Astrocyte of the spinal cord (primary cell): ENCODE measurements at regions not wholly inside any gene's neighbourhood (a gene's known extent, or its start where the extent isn't known, plus 50 kb on each side); places are given as distances from the start of the nearest gene placed in this dataset.
A peak's percentile ranks its signal among the peaks of the same experiment; 100 is the strongest.

Experiments
- DNase-seq: peaks from one replicate; pipeline ENCODE4 v3.0.0; 2011; ENCODE audit warnings: low read depth, low spot score
- H3K4me3 ChIP-seq: 2 replicates; pipeline ENCODE4 v1.5.1; 2011; ENCODE audit warnings: low read depth, mild to moderate bottlenecking, low read length, moderate library complexity
- in situ Hi-C: cut with HindIII; loops from 2 replicates; pipeline ENCODE4 v1.10.0; 2017; ENCODE audit warnings: low sequenced_read_pairs
- TF ChIP-seq, protein P1 (sequence below): IDR thresholded peaks from 2 replicates; pipeline ENCODE4 v1.5.1; 2012; ENCODE audit warnings: low read depth, mild to moderate bottlenecking, low read length, inconsistent platforms

DNA sequence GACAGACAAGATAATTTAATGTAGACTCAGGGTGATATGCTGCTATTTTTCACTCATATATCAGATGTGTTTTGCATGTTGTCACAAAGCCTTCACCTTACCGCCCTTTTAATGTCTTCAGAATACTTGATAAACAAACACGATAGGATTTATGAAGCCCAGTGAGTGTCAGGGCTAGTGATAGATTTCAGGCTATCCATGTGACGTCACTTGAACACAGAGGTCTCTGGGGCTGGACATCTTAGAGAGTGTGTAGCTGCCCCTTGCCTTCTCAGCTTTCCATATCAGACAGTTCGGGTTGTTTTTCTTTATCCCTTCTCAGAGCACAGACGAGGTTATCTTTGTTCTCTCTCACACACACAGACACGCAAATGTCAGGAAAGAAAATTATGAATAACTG is 105.3 kb upstream of the GSC start:
- in situ Hi-C loops, result no loop called here
- DNase-seq, result no peak
- H3K4me3 ChIP-seq, result no peak overlapping the region
- TF ChIP-seq, protein P1, sequence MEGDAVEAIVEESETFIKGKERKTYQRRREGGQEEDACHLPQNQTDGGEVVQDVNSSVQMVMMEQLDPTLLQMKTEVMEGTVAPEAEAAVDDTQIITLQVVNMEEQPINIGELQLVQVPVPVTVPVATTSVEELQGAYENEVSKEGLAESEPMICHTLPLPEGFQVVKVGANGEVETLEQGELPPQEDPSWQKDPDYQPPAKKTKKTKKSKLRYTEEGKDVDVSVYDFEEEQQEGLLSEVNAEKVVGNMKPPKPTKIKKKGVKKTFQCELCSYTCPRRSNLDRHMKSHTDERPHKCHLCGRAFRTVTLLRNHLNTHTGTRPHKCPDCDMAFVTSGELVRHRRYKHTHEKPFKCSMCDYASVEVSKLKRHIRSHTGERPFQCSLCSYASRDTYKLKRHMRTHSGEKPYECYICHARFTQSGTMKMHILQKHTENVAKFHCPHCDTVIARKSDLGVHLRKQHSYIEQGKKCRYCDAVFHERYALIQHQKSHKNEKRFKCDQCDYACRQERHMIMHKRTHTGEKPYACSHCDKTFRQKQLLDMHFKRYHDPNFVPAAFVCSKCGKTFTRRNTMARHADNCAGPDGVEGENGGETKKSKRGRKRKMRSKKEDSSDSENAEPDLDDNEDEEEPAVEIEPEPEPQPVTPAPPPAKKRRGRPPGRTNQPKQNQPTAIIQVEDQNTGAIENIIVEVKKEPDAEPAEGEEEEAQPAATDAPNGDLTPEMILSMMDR, result no peak

DNA sequence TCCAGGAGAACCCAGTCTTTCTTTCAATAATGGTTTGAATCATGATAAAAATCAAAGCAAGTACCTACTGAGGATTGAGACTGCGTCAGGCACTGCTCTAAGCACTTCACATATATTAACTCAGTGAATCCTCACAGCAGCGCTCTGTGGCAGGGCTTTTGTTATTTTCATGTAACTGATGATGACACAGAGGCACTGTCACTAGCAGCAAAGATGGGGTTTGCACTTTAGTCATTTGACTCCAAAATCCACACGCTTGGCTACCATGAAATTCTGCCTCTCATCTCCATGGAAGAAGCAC is 98.8 kb upstream of the GSC start:
- no peak overlapping the region for H3K4me3 ChIP-seq
- DNase-seq, result no peak
- TF ChIP-seq, protein P1, result no peak
- in situ Hi-C loops, result no loop called here

DNA sequence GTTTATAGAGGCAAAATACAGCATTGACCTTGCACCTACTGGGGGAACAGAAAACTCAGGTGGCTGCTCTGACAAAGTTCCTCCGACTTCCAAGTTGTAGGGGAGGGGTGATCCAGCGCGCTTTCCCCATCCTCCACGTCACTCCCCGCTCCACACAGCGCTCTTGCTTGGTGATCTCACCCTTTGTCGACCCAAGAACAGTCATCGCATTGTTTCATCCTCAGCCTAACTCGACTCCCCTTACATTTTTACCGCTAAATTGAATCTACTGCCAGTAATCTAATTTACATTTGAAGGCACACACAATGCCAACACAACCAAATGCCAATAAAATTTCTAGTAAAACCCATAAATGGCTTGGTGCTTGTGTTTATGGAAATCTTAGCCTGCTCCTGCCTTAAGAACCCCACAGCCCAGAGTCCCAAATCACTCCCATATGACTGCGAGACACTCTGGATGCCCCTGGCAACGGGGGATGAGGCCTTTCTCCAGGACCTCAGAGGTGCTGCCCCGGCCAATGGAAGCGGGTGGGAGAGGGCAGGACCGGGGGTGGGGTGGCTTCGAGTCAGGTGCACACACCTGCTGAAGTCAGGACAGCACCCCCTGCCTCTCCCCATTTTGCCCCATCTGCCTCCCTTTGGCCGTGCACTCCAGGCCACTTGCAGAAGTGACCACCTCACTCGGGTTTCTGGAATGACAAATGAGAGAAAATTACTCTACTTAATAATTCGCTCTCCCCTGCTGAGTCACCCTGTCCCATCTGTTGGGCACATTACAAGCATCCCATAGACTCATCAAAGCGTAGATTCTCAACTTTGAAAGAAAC is 98.2 kb upstream of the GSC start:
- H3K4me3 ChIP-seq, result no peak overlapping the region
- TF ChIP-seq, protein P1, result no peak
- in situ Hi-C loops, result no loop called here
- DNase-seq, result peak; percentile 3

DNA sequence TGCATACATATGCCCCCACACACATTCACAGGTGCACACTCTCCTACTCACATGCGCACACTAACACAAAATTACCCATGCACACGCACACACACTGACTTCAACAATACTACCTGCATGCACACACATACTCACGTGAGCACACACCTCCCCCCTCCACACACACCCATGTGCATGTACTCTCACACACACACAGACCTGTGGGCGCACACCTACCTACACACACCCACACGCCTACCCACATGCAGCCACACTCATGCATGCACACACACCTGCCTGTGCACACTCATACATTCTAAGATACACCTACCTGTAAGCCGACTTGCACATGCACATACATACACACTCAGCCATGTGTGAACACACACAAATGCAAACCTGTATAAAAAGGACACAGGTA is 97.3 kb upstream of the GSC start:
- in situ Hi-C loops, result no loop called here
- no peak overlapping the region for H3K4me3 ChIP-seq
- TF ChIP-seq, protein P1, result no peak
- DNase-seq, result no peak

DNA sequence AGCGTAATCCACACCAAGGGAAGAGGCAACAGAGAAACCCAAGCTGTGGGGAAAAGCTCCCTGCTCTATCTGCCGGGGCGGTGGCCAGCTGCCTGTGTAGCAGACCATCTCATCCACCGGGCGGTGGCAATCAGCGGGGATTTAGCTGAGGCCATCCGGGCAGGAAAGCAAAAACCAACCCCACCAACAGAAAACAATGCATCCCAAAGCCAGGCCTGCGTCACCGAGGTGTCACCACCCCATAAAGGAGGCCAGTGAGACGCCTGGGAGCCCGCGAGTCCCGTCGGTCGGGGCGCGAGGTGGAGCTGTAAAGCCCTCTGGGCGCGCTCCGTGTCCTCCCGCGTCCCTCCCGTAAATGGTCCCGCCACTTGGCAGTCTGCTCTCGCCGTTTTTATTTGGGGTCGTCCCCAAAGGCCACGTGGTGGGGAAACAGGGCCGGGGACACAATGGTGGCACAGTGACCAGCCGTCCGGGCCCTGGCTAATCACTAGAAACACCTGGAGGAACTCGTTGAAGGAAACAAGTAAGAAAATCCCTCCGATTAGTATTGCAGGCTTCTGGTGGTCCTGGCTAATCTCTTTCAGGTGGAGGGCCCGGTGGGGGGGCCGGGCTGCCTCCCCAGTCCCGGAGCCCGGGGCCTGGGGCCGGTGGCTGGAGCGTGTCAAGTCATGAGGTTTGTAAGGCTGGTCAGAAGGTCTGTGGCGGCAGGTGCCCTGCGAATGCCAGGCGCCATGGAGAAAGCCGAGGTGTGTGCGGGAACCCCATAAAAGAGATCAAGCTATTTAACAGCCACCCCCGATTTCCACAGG is 94.7 kb upstream of the GSC start:
- in situ Hi-C loops, result no loop called here
- no peak for DNase-seq
- H3K4me3 ChIP-seq, result no peak overlapping the region
- TF ChIP-seq, protein P1, result no peak

DNA sequence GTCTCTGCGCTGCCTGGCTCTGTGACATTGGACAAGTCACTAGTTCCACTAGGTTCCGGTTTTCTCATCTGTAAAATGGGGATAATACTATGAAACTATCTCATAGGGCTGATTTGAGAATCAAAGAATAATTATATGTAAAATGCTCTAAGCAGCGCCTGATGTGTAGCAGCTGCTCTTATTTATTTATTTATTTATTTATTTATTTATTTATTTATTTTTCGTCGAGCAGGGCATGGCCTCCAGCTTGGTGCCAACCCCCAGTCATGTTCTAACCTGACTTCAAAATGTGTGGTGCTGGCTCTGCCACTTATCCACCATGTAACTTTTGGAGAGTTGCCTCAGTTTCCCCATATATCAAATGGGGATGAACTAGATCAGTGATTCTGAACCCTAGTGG is 93.5 kb upstream of the GSC start:
- DNase-seq, result no peak
- in situ Hi-C loops, result no loop called here
- TF ChIP-seq, protein P1, result no peak
- no peak overlapping the region for H3K4me3 ChIP-seq
